Activated naive CD4-positive, alpha-beta T cell treated with Interleukin-2 at 50 U/mL for 16 hours (primary cell): ENCODE measurements at regions not wholly inside any gene's neighbourhood (a gene's known extent, or its start where the extent isn't known, plus 50 kb on each side); places are given as distances from the start of the nearest gene placed in this dataset.
A peak's percentile ranks its signal among the peaks of the same experiment; 100 is the strongest.

Source experiments
- DNase-seq: peaks from one replicate; pipeline ENCODE4 v3.0.0-alpha.2; 2020

- no peak for DNase-seq
These were observed 101.7 kb downstream of the B3GNT2 start for GRCh38 chr2:62297624-62298010.

- DNase-seq: no peak
These were observed 101.1 kb downstream of the B3GNT2 start for GRCh38 chr2:62296832-62297623.

DNA sequence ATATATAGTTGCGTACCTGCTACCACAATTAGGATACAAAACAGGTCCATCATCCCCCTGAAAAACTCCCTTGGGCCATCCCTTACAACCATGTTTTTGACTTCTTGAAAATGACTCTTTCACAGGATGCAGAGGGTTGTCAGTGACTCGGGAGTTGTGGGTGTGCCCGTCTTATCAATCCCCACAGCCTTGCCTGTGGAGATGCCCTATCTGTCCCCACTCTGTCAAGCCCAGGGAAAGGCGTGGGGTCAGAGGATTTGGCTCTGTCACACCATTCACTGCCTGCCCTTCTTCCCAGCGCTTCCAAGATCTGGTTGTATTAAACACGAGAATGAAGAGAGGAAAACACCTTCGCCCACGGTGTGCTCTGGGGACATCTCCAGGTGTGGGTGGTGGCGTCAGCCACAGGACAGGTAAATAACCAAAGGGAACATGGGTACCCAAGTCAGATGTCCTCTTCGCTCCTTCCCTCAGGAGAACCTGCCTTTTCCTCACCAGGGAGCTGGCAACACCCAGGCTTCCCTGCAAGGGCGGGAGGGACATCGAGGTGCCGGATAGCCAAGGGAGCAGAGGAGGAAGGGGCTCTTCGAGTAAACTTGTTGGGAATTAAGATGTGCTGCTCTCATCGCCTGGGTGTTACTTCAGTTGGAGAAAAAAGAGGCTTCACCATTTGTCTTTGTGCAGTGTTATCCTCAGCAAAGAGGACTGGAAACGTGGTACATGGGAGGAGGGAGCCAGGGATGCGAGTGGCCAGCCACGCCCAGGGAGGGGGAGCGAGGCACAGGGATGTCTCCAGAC lies 100.3 kb downstream of the B3GNT2 start:
- DNase-seq: no peak

- DNase-seq: no peak
These were observed 97.8 kb downstream of the B3GNT2 start for GRCh38 chr2:62293490-62294271.

DNA sequence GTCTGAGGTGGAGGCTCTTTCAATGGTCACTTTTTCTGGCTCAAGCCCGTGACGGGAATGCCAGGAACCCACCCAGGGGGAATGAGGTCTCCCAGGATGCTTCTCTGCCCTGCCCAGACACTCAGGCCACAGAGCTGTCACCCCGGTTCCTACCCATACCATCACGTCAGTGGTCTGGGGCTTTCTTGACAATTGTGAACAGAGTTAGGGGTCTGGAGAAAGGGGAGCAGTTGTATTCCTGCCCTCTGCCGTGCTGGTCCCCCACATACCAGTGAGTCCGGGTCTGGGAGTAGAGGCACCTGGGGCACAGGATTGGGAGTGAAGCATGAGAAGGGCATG lies 97.2 kb downstream of the B3GNT2 start:
- DNase-seq: no peak

DNA sequence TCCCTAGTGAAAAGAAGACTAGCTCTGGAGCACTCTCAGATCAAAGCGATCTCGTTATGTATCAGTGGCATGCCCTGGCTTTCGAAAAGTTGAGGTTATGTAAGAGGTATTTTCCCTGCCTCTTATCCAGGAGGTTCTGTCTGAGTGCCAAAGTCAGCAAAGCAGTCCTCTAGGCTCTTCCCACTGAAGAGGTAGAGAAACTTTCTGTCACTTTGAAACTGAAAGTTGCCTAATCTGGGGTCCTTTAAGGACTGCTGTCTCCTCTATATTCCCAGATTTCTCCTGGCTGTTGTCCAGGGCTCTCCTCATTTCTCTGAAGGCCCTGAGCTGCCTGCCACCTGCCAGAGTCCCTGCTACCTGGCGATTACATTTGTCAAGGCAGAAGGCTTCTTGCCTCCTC lies 96.3 kb downstream of the B3GNT2 start:
- DNase-seq: no peak

DNA sequence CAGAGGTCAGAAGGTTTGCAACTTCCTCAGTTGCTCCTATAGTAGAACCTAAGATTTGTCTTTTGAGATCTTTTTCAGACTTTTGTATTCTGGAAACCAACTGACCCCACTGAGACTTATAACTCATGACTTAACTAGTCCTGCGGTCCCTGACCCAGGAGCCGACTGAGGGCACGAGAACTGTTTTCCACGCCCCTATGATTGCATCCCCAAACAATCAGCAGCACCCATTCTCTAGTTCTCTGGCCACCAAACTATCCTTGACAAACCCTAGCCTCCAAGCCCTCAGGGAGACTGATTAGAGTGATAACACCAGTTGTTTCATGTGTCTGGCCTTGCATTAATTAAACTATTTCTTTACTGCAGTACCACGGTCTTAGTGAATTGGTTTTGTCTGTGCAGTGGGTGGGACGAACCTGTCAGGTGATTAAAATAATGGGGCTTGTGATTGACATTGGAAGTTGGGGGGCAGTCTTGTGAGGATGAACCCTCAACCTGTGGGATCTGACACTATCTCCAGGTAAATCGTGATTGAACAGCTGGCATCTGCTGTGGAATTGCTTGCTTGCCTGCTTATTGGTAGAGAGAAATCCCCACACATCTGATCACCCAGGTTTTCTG lies 95.7 kb downstream of the B3GNT2 start:
- no peak for DNase-seq

GRCh38 chr2:62291052-62291451 lies 95.1 kb downstream of the B3GNT2 start:
- DNase-seq: no peak

GRCh38 chr2:62287899-62288880 lies 92.3 kb downstream of the B3GNT2 start:
- peak; percentile 33 for DNase-seq

DNA sequence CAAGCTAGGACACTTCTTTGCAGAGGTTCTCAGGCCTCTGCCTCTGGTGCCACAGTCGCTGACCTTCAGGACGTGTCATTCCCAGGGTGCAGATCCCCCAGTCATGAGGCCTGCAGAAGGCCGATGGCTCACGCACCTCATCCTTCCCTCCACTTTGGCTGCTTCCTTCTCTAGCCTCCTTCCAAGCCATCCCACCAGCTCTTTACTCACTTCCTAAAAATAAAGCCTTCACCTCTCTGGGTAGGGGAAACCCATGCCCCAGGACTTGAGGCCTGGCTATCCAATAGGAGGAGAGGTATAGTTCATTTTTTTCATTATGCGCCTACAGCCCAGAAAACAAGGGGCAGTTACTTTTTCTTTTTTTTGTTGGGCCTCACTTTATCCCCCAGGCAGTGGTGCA lies 91.4 kb downstream of the B3GNT2 start:
- no peak for DNase-seq

GRCh38 chr2:62286089-62286785 lies 90.3 kb downstream of the B3GNT2 start:
- no peak for DNase-seq

DNA sequence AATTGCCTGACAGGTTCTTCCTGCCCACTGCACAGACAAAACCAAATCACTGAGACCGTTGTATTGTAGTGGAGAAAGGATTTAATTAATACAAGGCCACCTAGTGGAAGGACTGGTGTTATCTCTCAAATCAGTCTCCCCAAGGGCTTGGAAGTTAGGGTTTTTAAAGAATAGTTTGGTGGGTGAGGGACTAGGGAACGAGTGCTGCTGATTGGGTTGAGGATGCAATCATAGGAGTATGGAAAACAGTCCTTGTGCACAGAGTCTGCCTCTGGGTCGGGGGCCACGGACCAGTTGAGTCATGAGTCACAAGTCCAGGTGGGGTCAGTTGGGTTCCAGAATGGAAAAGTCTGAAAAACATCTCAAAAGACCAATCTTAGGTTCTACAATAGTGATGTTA lies 89.1 kb downstream of the B3GNT2 start:
- no peak for DNase-seq

GRCh38 chr2:62284471-62284870 lies 88.6 kb downstream of the B3GNT2 start:
- DNase-seq: no peak

GRCh38 chr2:62283147-62283546 lies 87.2 kb downstream of the B3GNT2 start:
- no peak for DNase-seq

- DNase-seq: no peak
These were observed 85.7 kb downstream of the B3GNT2 start for GRCh38 chr2:62281663-62282062.

- DNase-seq: no peak
These were observed 81.8 kb downstream of the B3GNT2 start for GRCh38 chr2:62277688-62278087.
